Astrocyte of the spinal cord (primary cell): ENCODE measurements at regions not wholly inside any gene's neighbourhood (a gene's known extent, or its start where the extent isn't known, plus 50 kb on each side); places are given as distances from the start of the nearest gene placed in this dataset.

Experiments
- DNase-seq: peaks from one replicate; pipeline ENCODE4 v3.0.0; 2011; ENCODE audit warnings: low read depth, low spot score
- H3K4me3 ChIP-seq: 2 replicates; pipeline ENCODE4 v1.5.1; 2011; ENCODE audit warnings: low read depth, mild to moderate bottlenecking, low read length, moderate library complexity
- CTCF ChIP-seq: IDR thresholded peaks from 2 replicates; pipeline ENCODE4 v1.5.1; 2012; ENCODE audit warnings: low read depth, mild to moderate bottlenecking, low read length, inconsistent platforms
- in situ Hi-C: cut with HindIII; loops from 2 replicates; pipeline ENCODE4 v1.10.0; 2017; ENCODE audit warnings: low sequenced_read_pairs

GRCh38 chr6:6964675-6965074 is 143.1 kb upstream of the RREB1 start:
- TF ChIP-seq CTCF, result no peak
- in situ Hi-C loops, result no loop called here
- no peak overlapping the region for H3K4me3 ChIP-seq
- DNase-seq, result no peak

GRCh38 chr6:6966127-6966526 is 141.6 kb upstream of the RREB1 start:
- in situ Hi-C loops, result no loop called here
- DNase-seq, result no peak
- TF ChIP-seq CTCF, result no peak
- no peak overlapping the region for H3K4me3 ChIP-seq

- in situ Hi-C loops, result no loop called here
- no peak for TF ChIP-seq CTCF
- H3K4me3 ChIP-seq, result no peak overlapping the region
- no peak for DNase-seq
Measured at GRCh38 chr6:6966569-6966968, 141.2 kb upstream of the RREB1 start.

- no peak for TF ChIP-seq CTCF
- DNase-seq, result no peak
- no peak overlapping the region for H3K4me3 ChIP-seq
- in situ Hi-C loops, result no loop called here
Measured at GRCh38 chr6:6968357-6968730, 139.4 kb upstream of the RREB1 start.

- in situ Hi-C loops, result no loop called here
- H3K4me3 ChIP-seq, result no peak overlapping the region
- no peak for TF ChIP-seq CTCF
- no peak for DNase-seq
Measured at GRCh38 chr6:6968731-6969552, 138.8 kb upstream of the RREB1 start.

GRCh38 chr6:6969761-6970223 is 138.0 kb upstream of the RREB1 start:
- no peak for TF ChIP-seq CTCF
- in situ Hi-C loops, result no loop called here
- no peak for DNase-seq
- H3K4me3 ChIP-seq, result no peak overlapping the region
